OCI-LY7 (cell line): ENCODE measurements at regions not wholly inside any gene's neighbourhood (a gene's known extent, or its start where the extent isn't known, plus 50 kb on each side); places are given as distances from the start of the nearest gene placed in this dataset.

ENCODE experiments used
- CTCF ChIP-seq: fragments of 200-600 bp; sonication (generic); conservative IDR thresholded peaks from 2 replicates; pipeline ENCODE4 v1.5.1; 2014; ENCODE audit warnings: mild to moderate bottlenecking, antibody characterized with exemption, low read length, moderate library complexity, mixed read lengths
- EZH2phosphoT487 ChIP-seq: fragments of 200-600 bp; sonication (generic); IDR thresholded peaks from 2 replicates; pipeline ENCODE4 v1.6.1; 2018; ENCODE audit warnings: low read depth, borderline replicate concordance, mild to moderate bottlenecking, mixed run types, antibody characterized with exemption, low read length, moderate library complexity, mixed read lengths

- TF ChIP-seq CTCF (no peak), EZH2phosphoT487 (no peak)
Measured at GRCh38 chr16:54588026-54588425, 301.4 kb upstream of the IRX3 start.
